ENCODE measurements at regions not wholly inside any gene's neighbourhood (a gene's known extent, or its start where the extent isn't known, plus 50 kb on each side); places are given as distances from the start of the nearest gene placed in this dataset.

DNA sequence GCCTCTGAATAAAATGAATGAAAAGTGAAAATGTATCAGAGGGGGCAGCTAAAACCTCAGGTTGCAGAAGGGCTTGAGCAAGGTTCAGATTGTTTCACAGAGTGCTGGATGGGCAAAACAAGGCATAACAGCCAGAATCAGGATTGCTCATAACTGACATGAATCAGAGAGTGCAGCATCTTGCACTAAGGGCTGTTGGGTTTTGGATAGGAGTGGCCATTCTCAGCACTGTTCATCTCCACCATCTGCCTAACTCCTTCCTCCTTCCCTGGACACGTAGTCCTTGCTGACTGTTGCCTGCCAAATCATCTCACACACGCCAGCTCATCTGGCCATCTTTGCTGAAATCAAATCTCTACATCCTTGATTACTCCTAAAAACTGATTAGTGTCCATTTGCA is 75.3 kb upstream of the C1QTNF7 start:
- DNase-seq (ENCODE audit: low spot score in 2 of 2): no peak
- Histone ChIP-seq H3K4me3 (no peak overlapping the region), H3K27me3 (no peaks in the 10 kb centered on the region), H3K27ac (no peak overlapping the region), H3K4me1 (peaks cover 8 to 24% of the 10 kb centered on the region in 2 donors), H3K9me3 (no peaks in the 10 kb centered on the region), H3K36me3 (no peaks in the 10 kb centered on the region)
- TF ChIP-seq, protein P1, sequence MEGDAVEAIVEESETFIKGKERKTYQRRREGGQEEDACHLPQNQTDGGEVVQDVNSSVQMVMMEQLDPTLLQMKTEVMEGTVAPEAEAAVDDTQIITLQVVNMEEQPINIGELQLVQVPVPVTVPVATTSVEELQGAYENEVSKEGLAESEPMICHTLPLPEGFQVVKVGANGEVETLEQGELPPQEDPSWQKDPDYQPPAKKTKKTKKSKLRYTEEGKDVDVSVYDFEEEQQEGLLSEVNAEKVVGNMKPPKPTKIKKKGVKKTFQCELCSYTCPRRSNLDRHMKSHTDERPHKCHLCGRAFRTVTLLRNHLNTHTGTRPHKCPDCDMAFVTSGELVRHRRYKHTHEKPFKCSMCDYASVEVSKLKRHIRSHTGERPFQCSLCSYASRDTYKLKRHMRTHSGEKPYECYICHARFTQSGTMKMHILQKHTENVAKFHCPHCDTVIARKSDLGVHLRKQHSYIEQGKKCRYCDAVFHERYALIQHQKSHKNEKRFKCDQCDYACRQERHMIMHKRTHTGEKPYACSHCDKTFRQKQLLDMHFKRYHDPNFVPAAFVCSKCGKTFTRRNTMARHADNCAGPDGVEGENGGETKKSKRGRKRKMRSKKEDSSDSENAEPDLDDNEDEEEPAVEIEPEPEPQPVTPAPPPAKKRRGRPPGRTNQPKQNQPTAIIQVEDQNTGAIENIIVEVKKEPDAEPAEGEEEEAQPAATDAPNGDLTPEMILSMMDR (IDR thresholded peaks at IDR 0.05): no peak
- intact Hi-C loops (cut with DNase I): no loop called here

DNA sequence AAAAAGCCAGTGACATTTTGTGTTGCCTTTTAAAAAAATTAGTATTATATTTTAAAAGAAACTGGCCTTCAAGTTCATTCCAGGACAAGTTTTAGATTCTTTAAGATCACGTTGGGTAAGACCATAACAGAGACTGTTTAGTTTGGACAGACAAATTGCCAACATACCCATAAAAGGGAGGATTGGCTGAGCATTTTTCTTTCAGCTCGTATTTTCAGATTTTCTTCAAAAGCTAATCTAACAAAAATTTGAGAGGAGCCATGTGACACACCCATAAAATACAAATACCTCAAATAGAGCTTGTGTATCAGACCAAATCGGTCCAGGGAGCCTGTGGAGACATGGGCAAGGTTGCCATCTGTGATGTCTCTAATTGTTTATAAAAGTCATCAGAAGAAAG is 74.6 kb upstream of the C1QTNF7 start:
- H3K9me3 ChIP-seq: no peaks in the 10 kb centered on the region
- peak overlapping the region; percentile 54 to 70 for H3K27ac ChIP-seq
- TF ChIP-seq, protein P1 (IDR thresholded peaks at IDR 0.05): no peak
- intact Hi-C loops (cut with DNase I): no loop called here
- peaks cover 8 to 22% of the 10 kb centered on the region in 2 donors for H3K4me1 ChIP-seq
- H3K27me3 ChIP-seq: no peaks in the 10 kb centered on the region
- no peaks in the 10 kb centered on the region for H3K36me3 ChIP-seq
- no peak for DNase-seq (ENCODE audit: low spot score in 2 of 2)
- H3K4me3 ChIP-seq: no peak overlapping the region

DNA sequence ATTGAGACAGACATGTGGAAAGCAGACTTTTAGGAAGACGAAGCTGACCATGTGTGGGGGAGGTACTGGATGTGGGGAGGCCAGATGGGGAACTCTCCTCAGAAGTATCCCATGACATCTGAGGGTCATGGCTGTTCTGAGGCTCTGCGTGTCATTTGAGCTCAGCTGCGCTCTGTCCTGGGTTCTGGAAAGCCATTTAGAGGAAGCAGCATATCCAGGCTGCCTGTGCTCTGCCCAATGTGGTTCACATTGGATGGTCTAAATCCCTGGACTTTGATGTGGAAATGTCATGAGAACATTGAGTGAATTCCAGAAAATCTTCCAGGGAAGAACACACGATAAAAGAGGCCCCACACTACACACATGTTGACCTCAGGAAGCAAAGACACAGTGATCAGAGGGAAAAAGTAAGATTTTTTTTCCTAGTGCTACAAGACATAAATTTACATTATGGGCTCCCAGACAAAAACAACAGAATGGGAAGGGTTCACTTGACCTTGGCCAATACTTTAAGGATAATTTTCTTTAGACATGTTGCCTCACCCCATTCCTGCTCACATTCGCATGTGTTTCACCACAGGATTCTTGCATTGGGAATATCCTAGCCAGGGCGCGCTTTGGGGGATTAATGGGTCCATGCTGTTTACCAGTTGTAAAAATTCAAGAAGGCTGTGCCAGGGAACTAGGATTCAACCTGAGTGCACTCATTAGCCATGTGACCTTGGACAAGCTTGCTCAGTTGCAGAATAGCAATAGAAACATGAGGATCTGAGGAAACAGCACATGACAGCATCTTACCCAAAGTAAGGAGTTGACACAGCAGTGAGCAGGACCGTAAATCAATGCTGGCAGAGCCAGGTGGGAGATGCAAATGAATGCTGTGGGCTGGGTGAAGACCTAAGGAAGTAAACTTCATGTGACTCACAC is 73.2 kb upstream of the C1QTNF7 start:
- TF ChIP-seq, protein P1 (IDR thresholded peaks at IDR 0.05): no peak
- Histone ChIP-seq H3K36me3 (no peaks in the 10 kb centered on the region), H3K27me3 (no peaks in the 10 kb centered on the region), H3K4me1 (peaks cover 8 to 16% of the 10 kb centered on the region in 2 donors), H3K4me3 (no peak overlapping the region), H3K27ac (peak overlapping the region; percentile 54 to 70), H3K9me3 (no peaks in the 10 kb centered on the region)
- DNase-seq (ENCODE audit: low spot score in 2 of 2): no peak
- intact Hi-C loops (cut with DNase I): no loop called here

DNA sequence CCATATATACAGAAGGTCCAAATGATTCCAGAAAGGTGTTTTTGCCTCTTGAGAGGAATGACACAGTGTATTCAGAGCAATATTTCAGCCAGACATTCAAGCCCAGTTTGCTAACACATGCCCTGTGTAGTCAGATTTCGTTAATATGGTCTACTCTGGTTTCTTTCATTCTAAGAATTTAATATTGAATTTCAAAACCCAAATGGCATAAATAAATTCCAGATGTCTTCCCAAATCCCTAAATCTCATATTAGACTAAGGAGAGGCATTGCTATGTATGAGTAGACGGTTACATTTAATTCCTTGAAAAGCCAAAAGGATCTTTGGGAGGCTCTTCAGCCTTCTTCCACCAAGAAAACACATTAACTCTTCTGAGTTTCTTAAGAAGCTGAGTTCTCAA is 66.3 kb upstream of the C1QTNF7 start:
- Histone ChIP-seq H3K4me1 (no peaks in the 10 kb centered on the region), H3K27me3 (no peaks in the 10 kb centered on the region), H3K36me3 (no peaks in the 10 kb centered on the region), H3K4me3 (no peak overlapping the region), H3K27ac (no peak overlapping the region), H3K9me3 (no peaks in the 10 kb centered on the region)
- intact Hi-C loops (cut with DNase I): no loop called here
- TF ChIP-seq, protein P1 (IDR thresholded peaks at IDR 0.05): no peak
- no peak for DNase-seq (ENCODE audit: low spot score in 2 of 2)

DNA sequence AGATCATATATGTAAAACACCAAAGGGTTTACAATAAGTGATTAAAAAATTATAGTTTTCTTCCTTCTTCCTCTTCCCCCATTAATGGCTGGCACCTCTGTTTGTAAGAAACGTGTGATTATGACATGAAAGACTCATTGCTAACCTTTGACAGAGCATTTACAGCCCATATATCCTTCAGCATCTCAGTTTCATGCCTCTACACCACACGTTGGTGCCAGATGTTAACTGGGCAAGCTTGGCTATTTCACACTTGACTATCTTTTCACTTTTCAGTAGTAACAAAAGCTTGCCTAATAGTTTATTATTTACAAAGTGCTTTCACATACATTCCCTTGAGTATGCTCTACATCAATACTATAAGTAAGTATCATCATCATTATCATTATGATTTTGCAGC is 65.3 kb upstream of the C1QTNF7 start:
- no peak for DNase-seq (ENCODE audit: low spot score in 2 of 2)
- no peaks in the 10 kb centered on the region for H3K36me3 ChIP-seq
- no peaks in the 10 kb centered on the region for H3K4me1 ChIP-seq
- H3K4me3 ChIP-seq: no peak overlapping the region
- intact Hi-C loops (cut with DNase I): no loop called here
- no peak overlapping the region for H3K27ac ChIP-seq
- no peaks in the 10 kb centered on the region for H3K9me3 ChIP-seq
- TF ChIP-seq, protein P1 (IDR thresholded peaks at IDR 0.05): no peak
- no peaks in the 10 kb centered on the region for H3K27me3 ChIP-seq

All from ascending aorta (tissue), 2 donors.